HEK293 (cell line): ENCODE measurements at regions not wholly inside any gene's neighbourhood (a gene's known extent, or its start where the extent isn't known, plus 50 kb on each side); places are given as distances from the start of the nearest gene placed in this dataset.

Experiments
- CTCF ChIA-PET: fragments of 350-600 bp; formaldehyde crosslinking; extraction: SDS; loops from one replicate; lab custom pipeline; 2021; ENCODE audit warnings: antibody characterized with exemption; lab: Yijun Ruan, JAX
- POLR2A ChIA-PET: fragments of 300-600 bp; formaldehyde crosslinking; extraction: SDS; loops from one replicate; lab custom pipeline; 2020; ENCODE audit warnings: antibody characterized with exemption, inconsistent platforms; lab: Yijun Ruan, JAX
- H3K27ac ChIP-seq: fragments of 200-500 bp; sonication (Bioruptor generic); 2 replicates; pipeline ENCODE4 v1.5.1; 2014; ENCODE audit warnings: low read depth, low read length, control low read depth, inconsistent platforms; ENCODE audit errors: extremely low read depth
- H3K36me3 ChIP-seq, 2 experiments: fragments of 200-500 bp in 1 of 2; sonication (Bioruptor generic) in 1 of 2; 1 replicate in 1 of 2; 2 replicates in 1 of 2; pipeline ENCODE4 v1.5.1; 2014 to 2017; ENCODE audit warnings: inconsistent platforms in 2 of 2, low read length in 2 of 2; ENCODE audit not compliant: control insufficient read depth in 2 of 2, insufficient read depth in 1 of 2
- H3K4me1 ChIP-seq: fragments of 200-500 bp; sonication (Bioruptor generic); 2 replicates; pipeline ENCODE4 v1.5.1; 2014; ENCODE audit warnings: mild to moderate bottlenecking, low read length, inconsistent platforms; ENCODE audit not compliant: control insufficient read depth, insufficient read depth
- H3K4me3 ChIP-seq: 2 replicates; pipeline ENCODE4 v1.5.1; 2011; ENCODE audit warnings: low read depth, mild to moderate bottlenecking, control low read depth, low read length, moderate library complexity
- H3K9me3 ChIP-seq: fragments of 200-500 bp; sonication (Bioruptor generic); 2 replicates; pipeline ENCODE4 v1.5.1; 2014; ENCODE audit warnings: low read depth, low read length, inconsistent platforms; ENCODE audit not compliant: control insufficient read depth, insufficient read depth
- ATF2 ChIP-seq: fragments of 450-650 bp; formaldehyde crosslinking; IDR thresholded peaks from 2 replicates; pipeline ENCODE4 v1.5.1; 2016; ENCODE audit warnings: missing biosample characterization, missing genetic modification characterization, low read depth
- IKZF3 ChIP-seq: fragments of 450-650 bp; IDR thresholded peaks from 2 replicates; pipeline ENCODE4 v1.5.0; 2018; ENCODE audit warnings: missing biosample characterization, mild to moderate bottlenecking, missing genetic modification characterization, moderate library complexity
- OSR2 ChIP-seq: fragments of 450-650 bp; formaldehyde crosslinking; IDR thresholded peaks from 2 replicates; pipeline ENCODE4 v1.5.1; 2016; ENCODE audit warnings: missing biosample characterization, missing genetic modification characterization
- PRDM2 ChIP-seq: fragments of 450-650 bp; formaldehyde crosslinking; IDR thresholded peaks from 2 replicates; pipeline ENCODE4 v1.5.1; 2016; ENCODE audit warnings: missing biosample characterization, missing genetic modification characterization, borderline replicate concordance
- REST ChIP-seq: fragments of 450-650 bp; formaldehyde crosslinking; IDR thresholded peaks from 2 replicates; pipeline ENCODE4 v1.5.1; 2016; ENCODE audit warnings: missing biosample characterization, missing genetic modification characterization
- TCF7L2 ChIP-seq: IDR thresholded peaks from 2 replicates; pipeline ENCODE4 v1.6.1; 2011; ENCODE audit warnings: low read depth, mild to moderate bottlenecking, inconsistent platforms, low read length, moderate library complexity, borderline replicate concordance
- ZEB2 ChIP-seq: fragments of 450-650 bp; formaldehyde crosslinking; IDR thresholded peaks from 2 replicates; pipeline ENCODE4 v1.5.1; 2016; ENCODE audit warnings: missing biosample characterization, missing genetic modification characterization
- ZNF133 ChIP-seq: fragments of 450-650 bp; formaldehyde crosslinking; IDR thresholded peaks from 2 replicates; pipeline ENCODE4 v1.5.1; 2016; ENCODE audit warnings: missing biosample characterization, missing genetic modification characterization
- ZNF157 ChIP-seq: fragments of 450-650 bp; formaldehyde crosslinking; IDR thresholded peaks from 2 replicates; pipeline ENCODE4 v1.5.1; 2016; ENCODE audit warnings: missing biosample characterization, missing genetic modification characterization
- ZNF202 ChIP-seq: fragments of 450-650 bp; formaldehyde crosslinking; IDR thresholded peaks from 2 replicates; pipeline ENCODE4 v1.5.1; 2016; ENCODE audit warnings: missing biosample characterization, missing genetic modification characterization, borderline replicate concordance
- ZNF211 ChIP-seq: fragments of 450-650 bp; formaldehyde crosslinking; IDR thresholded peaks from 2 replicates; pipeline ENCODE4 v1.5.1; 2016; ENCODE audit warnings: low read depth, missing biosample characterization, missing genetic modification characterization
- ZNF404 ChIP-seq: fragments of 450-650 bp; formaldehyde crosslinking; IDR thresholded peaks from 2 replicates; pipeline ENCODE4 v1.5.1; 2017; ENCODE audit warnings: missing biosample characterization, missing genetic modification characterization
- ZNF530 ChIP-seq: fragments of 450-650 bp; formaldehyde crosslinking; IDR thresholded peaks from 2 replicates; pipeline ENCODE4 v1.5.1; 2016; ENCODE audit warnings: low read depth, missing biosample characterization, missing genetic modification characterization
- ZNF560 ChIP-seq: fragments of 450-650 bp; formaldehyde crosslinking; IDR thresholded peaks from 2 replicates; pipeline ENCODE4 v1.5.1; 2017; ENCODE audit warnings: missing biosample characterization, missing genetic modification characterization, borderline replicate concordance
- ZNF610 ChIP-seq: fragments of 450-650 bp; formaldehyde crosslinking; IDR thresholded peaks from 2 replicates; pipeline ENCODE4 v1.5.1; 2016; ENCODE audit warnings: missing biosample characterization, missing genetic modification characterization, borderline replicate concordance
- ZNF776 ChIP-seq: fragments of 450-650 bp; formaldehyde crosslinking; IDR thresholded peaks from 2 replicates; pipeline ENCODE4 v1.5.0; 2017; ENCODE audit warnings: missing biosample characterization, missing genetic modification characterization, borderline replicate concordance
- ZSCAN30 ChIP-seq: fragments of 450-650 bp; IDR thresholded peaks from 2 replicates; pipeline ENCODE4 v1.5.1; 2018; ENCODE audit warnings: missing biosample characterization, mild to moderate bottlenecking, missing genetic modification characterization, moderate library complexity
- ZSCAN4 ChIP-seq: fragments of 450-650 bp; formaldehyde crosslinking; IDR thresholded peaks from 2 replicates; pipeline ENCODE4 v1.5.1; 2017; ENCODE audit warnings: missing biosample characterization, missing genetic modification characterization
- ZXDB ChIP-seq: fragments of 450-650 bp; formaldehyde crosslinking; IDR thresholded peaks from 2 replicates; pipeline ENCODE4 v1.5.1; 2016; ENCODE audit warnings: missing biosample characterization, missing genetic modification characterization

GRCh38 chr14:66046591-66046990 is 439.6 kb upstream of the CCDC196 start:
- Histone ChIP-seq H3K36me3 (no peaks in the 10 kb centered on the region), H3K4me3 (no peak overlapping the region), H3K9me3 (no peaks in the 10 kb centered on the region), H3K27ac (no peak overlapping the region), H3K4me1 (no peaks in the 10 kb centered on the region)
- TF ChIP-seq OSR2 (tag by site-specific recombination): no peak
- TF ChIP-seq ZXDB (tag by site-specific recombination): no peak
- TF ChIP-seq ZNF133: no peak
- TF ChIP-seq ZSCAN30 (tag by site-specific recombination): no peak
- no peak for TF ChIP-seq ZNF404 (tag by site-specific recombination)
- no peak for TF ChIP-seq ZNF530 (tag by site-specific recombination)
- no peak for TF ChIP-seq ZNF610
- TF ChIP-seq ZSCAN4 (tag by site-specific recombination): no peak
- TF ChIP-seq ZNF776 (tag by site-specific recombination): no peak
- POLR2A ChIA-PET: no interaction called here
- CTCF ChIA-PET: interaction anchor here (1.3 kb wide), 1 partner anchor 24 kb away, joined by 4 read pairs; no protein-coding TSS in a partner anchor

GRCh38 chr14:66056268-66056907 is 429.8 kb upstream of the CCDC196 start:
- Histone ChIP-seq H3K9me3 (no peaks in the 10 kb centered on the region), H3K4me1 (no peaks in the 10 kb centered on the region), H3K27ac (no peak overlapping the region)
- ChIA-PET CTCF (interaction anchor here (0.6 kb wide), 1 partner anchor 69 kb away, joined by 3 read pairs; no protein-coding TSS in a partner anchor), POLR2A (no interaction called here)
- TF ChIP-seq ZNF202 (no peak), TCF7L2 (no peak)
- TF ChIP-seq, all 188 proteins: peak for 0
- no peak overlapping the region for H3K4me3 ChIP-seq
- H3K36me3 ChIP-seq: no peaks in the 10 kb centered on the region

GRCh38 chr14:66056926-66057552 is 429.1 kb upstream of the CCDC196 start:
- POLR2A ChIA-PET: no interaction called here
- TF ChIP-seq ZEB2 (tag by site-specific recombination) (no peak), PRDM2 (tag by site-specific recombination) (no peak), ZNF157 (no peak), ATF2 (tag by site-specific recombination) (no peak), IKZF3 (no peak), REST (no peak), ZNF211 (tag by site-specific recombination) (no peak), ZNF560 (tag by site-specific recombination) (no peak)

More at GRCh38 chr14:66056926-66057552, 429.1 kb upstream of the CCDC196 start:
- H3K9me3 ChIP-seq: no peaks in the 10 kb centered on the region
- no peaks in the 10 kb centered on the region for H3K4me1 ChIP-seq
- H3K4me3 ChIP-seq: no peak overlapping the region
- no peaks in the 10 kb centered on the region for H3K36me3 ChIP-seq
- CTCF ChIA-PET: interaction anchor here (2.2 kb wide), 1 partner anchor 14 kb away, joined by 7 read pairs; no protein-coding TSS in a partner anchor
- H3K27ac ChIP-seq: no peak overlapping the region
